Stimulated activated CD8-positive, alpha-beta memory T cell treated with anti-CD3 and anti-CD28 coated beads, Interleukin-2, amount 100 ng/mL, for 48 hours (primary cell): ENCODE measurements at regions not wholly inside any gene's neighbourhood (a gene's known extent, or its start where the extent isn't known, plus 50 kb on each side); places are given as distances from the start of the nearest gene placed in this dataset.
"Not testable (repeated sequence)": the region's sequence is repeated elsewhere in the genome, so short reads cannot be mapped to it uniquely, and the experiment has no call there.

Experiments used
- DNase-seq, 2 donors: peaks; one replicate each; pipeline ENCODE4 v3.0.0-alpha.2; 2020; ENCODE audit warnings: low read depth in 2 of 2

DNA sequence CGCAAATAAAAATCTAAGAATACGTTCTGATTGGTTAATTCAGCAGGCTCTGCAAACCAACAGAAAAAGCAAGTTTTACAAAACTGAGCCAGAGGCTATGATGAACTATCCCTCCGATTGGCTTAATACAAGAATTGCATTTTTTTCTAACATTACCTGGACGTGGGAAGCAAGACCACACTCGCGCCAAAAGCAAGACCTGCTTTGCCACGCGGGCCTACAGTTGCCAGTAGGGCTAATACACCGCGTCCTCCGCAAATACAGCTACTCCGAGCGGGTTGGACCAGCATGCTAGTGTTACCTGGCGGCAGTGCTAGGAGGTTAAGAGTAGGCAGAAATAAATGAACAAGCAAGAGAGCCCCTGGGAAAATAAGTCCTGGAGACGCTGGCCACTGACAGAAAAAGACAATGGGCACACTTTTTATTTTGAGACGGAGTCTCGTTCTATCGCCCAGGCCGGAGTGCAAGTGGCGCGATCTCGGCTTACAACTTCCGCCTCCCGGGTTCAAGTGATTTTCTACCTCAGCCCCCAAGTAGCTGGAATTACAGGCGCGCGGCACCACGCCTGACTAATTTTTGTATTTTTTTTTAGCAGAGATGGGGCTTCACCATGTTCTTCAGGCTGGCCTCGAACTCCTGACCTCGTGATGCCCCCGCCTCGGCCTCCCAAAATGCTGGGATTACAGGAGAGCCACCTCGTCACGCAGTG is 131.9 kb upstream of the BTN3A2 start:
- peak in 1 of 2 donors; percentile 38 for DNase-seq

- DNase-seq: peak; percentile 49 to 53
Measured at GRCh38 chr6:26233649-26234420, 131.2 kb upstream of the BTN3A2 start.

- peak; percentile 41 to 42 for DNase-seq
Measured at GRCh38 chr6:26234421-26235301, 130.3 kb upstream of the BTN3A2 start.

GRCh38 chr6:26235302-26235670 is 129.7 kb upstream of the BTN3A2 start:
- no peak for DNase-seq

DNA sequence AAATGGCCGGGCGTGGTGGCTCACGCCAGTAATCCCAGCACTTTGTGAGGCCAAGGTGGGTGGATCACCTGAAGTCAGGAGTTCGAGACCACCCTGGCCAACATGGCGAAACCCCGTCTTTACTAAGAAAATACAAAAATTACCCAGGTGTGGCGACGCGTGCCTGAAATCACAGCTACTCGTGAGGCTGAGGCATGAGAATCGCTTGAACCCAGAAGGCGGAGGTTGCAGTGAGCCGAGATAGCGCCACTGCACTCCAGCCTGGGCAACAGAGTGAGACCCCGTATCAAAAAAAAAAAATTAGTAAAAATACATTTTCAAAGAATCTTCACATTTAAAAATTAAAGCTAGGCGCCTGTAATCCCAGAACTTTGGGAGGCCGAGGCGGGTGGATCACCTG is 125.6 kb upstream of the BTN3A2 start:
- not testable (repeated sequence) for DNase-seq

DNA sequence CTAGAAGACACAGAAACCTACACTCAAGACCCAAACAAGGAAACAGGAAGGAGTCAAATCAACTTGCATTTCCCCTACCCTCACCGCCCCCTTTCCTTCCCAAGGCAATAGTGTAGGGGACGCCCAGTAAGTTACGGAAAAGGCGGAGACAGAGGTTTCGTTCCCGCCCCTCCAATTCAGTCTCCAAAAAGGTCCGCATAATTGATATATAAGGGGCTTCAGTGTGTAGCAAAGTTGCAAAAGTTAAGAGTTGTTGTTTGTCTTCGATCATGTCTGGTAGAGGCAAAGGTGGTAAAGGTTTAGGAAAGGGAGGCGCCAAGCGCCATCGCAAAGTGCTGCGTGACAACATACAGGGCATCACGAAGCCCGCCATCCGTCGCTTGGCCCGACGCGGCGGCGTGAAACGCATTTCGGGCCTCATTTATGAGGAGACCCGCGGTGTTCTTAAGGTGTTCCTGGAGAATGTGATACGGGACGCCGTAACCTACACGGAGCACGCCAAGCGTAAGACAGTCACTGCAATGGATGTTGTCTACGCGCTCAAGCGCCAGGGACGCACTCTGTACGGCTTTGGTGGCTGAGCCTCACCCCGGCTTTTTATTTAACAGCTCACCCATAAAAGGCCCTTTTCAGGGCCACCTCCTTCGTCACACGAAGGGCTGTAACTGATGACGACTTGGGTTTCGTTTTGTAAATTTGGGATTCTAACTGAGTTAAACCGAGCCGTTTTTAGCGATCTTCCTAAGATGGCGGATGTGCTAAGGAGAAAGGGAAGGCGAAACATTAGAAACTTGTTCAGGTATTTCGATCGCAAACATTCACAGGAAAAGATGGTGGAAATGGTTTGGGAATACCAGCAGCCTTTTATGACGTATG is 124.6 kb upstream of the BTN3A2 start:
- peak; percentile 50 for DNase-seq

GRCh38 chr6:26241033-26241895 is 123.7 kb upstream of the BTN3A2 start:
- DNase-seq: peak; percentile 50 to 73

DNA sequence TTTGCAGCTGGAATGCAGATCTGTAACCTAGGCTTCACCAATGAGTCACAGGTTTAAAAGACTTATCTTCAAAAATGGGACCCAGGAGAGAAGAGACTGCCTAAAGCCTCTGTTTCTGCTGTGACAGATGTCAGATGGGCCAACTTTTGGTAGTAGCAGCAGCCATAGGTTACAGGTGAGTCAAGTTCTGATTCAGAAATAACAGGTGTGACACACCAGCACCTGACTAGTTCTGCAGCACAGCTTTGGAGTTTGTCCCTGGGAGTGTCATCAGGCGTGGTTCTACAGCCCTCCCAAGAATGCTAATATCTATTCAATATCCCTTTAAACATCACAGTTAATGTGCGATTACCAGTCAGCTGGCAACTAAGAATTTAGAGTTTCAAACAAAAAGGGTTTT is 121.9 kb upstream of the BTN3A2 start:
- no peak for DNase-seq

- no peak for DNase-seq
Measured at GRCh38 chr6:26243752-26244151, 121.2 kb upstream of the BTN3A2 start.

DNA sequence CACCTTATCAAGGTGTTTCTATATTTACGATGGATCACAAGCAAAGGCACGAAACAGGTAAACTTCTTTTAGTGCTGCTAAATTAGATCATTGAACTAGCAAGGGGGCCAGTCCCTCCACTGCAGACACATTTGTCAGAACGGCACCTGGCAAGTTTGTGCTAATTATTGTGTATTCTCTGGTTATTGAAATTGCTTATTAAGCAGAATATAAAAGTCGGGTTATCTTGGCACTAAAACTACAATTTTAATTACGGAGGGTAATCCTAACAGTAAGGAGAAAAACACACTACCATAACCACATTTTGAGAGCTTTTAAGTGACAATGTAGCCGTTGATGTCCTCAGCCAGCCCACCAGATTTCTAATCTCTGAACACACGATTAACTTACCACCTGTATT is 118.9 kb upstream of the BTN3A2 start:
- no peak for DNase-seq

- no peak for DNase-seq
Measured at GRCh38 chr6:26246553-26246952, 118.4 kb upstream of the BTN3A2 start.

GRCh38 chr6:26249707-26249956 is 115.4 kb upstream of the BTN3A2 start:
- no peak for DNase-seq

DNA sequence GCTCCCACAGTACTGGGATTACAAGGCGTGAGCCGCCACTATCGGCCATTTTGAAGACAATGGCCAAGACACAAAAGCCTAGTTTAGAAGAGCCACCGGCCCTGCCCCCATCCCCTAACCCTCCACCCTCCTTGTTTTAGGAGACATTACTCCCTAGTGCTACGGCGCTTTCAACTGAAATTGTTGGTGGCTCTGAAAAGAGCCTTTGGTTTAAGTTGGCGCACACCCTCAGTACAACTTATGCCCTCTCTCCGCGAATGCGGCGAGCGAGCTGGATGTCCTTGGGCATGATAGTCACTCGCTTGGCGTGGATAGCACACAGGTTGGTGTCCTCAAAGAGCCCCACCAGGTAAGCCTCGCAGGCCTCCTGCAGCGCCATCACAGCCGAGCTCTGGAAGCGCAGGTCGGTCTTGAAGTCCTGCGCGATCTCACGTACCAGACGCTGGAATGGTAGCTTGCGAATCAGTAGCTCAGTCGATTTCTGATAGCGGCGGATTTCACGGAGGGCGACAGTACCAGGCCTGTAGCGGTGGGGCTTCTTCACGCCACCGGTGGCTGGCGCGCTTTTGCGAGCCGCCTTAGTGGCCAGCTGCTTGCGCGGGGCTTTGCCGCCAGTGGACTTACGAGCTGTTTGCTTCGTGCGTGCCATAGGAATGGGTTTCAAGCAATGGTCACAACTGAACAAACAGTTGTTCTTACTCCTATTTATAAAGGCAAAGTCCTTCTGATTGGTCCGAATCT is 114.9 kb upstream of the BTN3A2 start:
- peak; percentile 50 to 58 for DNase-seq

GRCh38 chr6:26250698-26251044 is 114.3 kb upstream of the BTN3A2 start:
- no peak for DNase-seq

DNA sequence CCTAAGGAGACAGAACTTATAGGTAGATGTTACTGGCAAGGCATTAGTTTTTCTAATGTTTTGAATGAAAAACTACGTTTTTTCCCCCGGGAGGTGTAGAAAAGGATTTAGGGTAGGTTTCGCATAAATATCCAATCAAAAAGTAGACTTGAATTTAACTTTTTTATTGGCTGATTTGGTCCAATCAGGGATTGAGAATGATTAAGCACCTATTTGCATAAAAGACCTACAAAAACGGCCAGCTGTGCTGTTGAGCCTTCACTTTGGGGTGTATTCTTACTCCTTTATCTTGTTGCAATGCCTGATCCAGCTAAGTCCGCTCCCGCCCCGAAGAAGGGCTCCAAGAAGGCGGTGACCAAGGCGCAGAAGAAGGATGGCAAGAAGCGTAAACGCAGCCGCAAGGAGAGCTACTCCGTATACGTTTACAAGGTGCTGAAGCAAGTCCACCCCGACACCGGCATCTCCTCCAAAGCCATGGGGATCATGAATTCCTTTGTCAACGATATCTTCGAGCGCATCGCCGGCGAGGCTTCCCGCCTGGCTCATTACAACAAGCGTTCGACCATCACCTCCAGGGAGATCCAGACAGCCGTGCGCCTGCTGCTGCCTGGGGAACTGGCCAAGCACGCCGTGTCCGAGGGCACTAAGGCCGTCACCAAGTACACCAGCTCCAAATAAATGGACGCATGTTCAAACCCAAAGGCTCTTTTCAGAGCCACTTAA is 113.5 kb upstream of the BTN3A2 start:
- peak; percentile 45 to 57 for DNase-seq

- DNase-seq: no peak
Measured at GRCh38 chr6:26252077-26252472, 112.9 kb upstream of the BTN3A2 start.

DNA sequence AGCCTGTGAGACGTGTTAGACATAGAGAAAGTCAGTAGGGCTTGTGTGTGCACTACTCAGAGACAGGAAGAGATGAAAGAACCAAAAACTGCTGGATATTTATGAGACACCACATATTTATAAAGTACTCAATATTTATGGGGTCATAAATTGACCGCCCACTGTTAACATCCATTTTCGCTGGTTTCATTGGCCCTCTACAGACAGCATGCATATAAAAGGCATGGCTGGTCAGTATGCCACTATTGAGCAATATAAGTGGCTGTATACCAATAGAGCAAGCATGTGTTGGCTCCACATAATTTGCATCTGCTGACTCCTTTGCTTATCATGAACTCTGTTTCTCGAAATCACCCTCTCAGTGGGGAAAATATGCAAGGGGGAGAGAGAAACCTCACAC is 110.3 kb upstream of the BTN3A2 start:
- DNase-seq: no peak

GRCh38 chr6:26257272-26257671 is 107.7 kb upstream of the BTN3A2 start:
- DNase-seq: no peak

- no peak for DNase-seq
Measured at GRCh38 chr6:26258212-26258977, 106.6 kb upstream of the BTN3A2 start.
